ENCODE measurements at regions not wholly inside any gene's neighbourhood (a gene's known extent, or its start where the extent isn't known, plus 50 kb on each side); places are given as distances from the start of the nearest gene placed in this dataset.
A peak's percentile ranks its signal among the peaks of the same experiment; 100 is the strongest.

DNA sequence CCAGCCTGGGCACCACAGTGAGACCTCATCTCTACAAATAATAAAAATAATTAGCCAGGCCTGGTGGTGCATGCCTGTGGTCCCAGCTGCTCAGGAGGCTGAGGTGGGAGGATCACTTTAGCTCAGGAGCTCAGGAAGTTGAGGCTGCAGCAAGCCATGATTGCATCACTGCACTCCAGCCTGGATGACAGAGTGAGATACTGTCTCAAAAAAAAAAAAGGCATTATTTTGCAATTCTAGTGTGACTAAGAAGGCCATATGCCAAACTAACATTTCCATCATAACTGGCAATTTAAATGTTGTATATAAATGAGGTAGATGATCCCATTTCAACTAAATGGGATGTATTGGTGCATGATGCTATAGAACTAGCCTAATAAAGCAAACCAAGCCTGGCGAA is 632.8 kb upstream of the KLF12 start (continued):
- TF ChIP-seq SUZ12 (IDR thresholded peaks at IDR 0.05; ENCODE audit: unreplicated experiment) (no peak), ATF7 (IDR thresholded peaks at IDR 0.05; ENCODE audit: low read depth) (no peak), SMAD1 (IDR thresholded peaks at IDR 0.05; ENCODE audit: low read depth, partially characterized antibody) (no peak)
- TF ChIP-seq, protein P1, sequence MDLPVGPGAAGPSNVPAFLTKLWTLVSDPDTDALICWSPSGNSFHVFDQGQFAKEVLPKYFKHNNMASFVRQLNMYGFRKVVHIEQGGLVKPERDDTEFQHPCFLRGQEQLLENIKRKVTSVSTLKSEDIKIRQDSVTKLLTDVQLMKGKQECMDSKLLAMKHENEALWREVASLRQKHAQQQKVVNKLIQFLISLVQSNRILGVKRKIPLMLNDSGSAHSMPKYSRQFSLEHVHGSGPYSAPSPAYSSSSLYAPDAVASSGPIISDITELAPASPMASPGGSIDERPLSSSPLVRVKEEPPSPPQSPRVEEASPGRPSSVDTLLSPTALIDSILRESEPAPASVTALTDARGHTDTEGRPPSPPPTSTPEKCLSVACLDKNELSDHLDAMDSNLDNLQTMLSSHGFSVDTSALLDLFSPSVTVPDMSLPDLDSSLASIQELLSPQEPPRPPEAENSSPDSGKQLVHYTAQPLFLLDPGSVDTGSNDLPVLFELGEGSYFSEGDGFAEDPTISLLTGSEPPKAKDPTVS (IDR thresholded peaks at IDR 0.05; ENCODE audit: low read depth, low read length), result no peak

- 39% methylated on average over 5 of the region's 5 CpGs for WGBS (ENCODE audit: insufficient coverage, insufficient replicate concordance, low lambda C conversion rate, missing lambda C conversion rate)
- Histone ChIP-seq H3K27ac (ENCODE audit: control insufficient read depth, insufficient read depth) (no peak overlapping the region), H3K4me1 (ENCODE audit: control insufficient read depth, insufficient read depth, low read length) (no peaks in the 10 kb centered on the region), H4K20me1 (ENCODE audit: control insufficient read depth, insufficient read depth) (no peaks in the 10 kb centered on the region), H3K27me3 (replicated peaks in 1 of 2; ENCODE audit: control insufficient read depth in 2 of 2, insufficient read depth in 2 of 2, low read length in 1 of 2) (no peaks in the 10 kb centered on the region), H3K9me3 (replicated peaks; ENCODE audit: control insufficient read depth, insufficient read depth, low read length) (no peaks in the 10 kb centered on the region), H3K4me2 (ENCODE audit: control insufficient read depth, insufficient read depth) (no peak overlapping the region), H3K9ac (ENCODE audit: control insufficient read depth, insufficient read depth, low read length) (no peak overlapping the region), H3K79me2 (ENCODE audit: control insufficient read depth, insufficient read depth, low read length) (no peaks in the 10 kb centered on the region), H3K36me3 (ENCODE audit: control insufficient read depth in 2 of 2, insufficient read depth in 2 of 2, low read length in 1 of 2) (no peaks in the 10 kb centered on the region), H3K4me3 (no peak overlapping the region), H2AFZ (ENCODE audit: control insufficient read depth, low read depth, low read length) (no peak overlapping the region)
- in situ Hi-C loops (cut with MboI) (no loop called here), intact Hi-C loops (cut with micrococcal nuclease; ENCODE audit: unreplicated experiment) (no loop called here)
- ChIA-PET POLR2A (no interaction called here), RAD21 (ENCODE audit: unreplicated experiment) (interaction anchor here (0.6 to 2.1 kb wide), 2 partner anchors 214 to 454 kb away, joined by 3 to 5 read pairs; no protein-coding TSS in a partner anchor), SMC1A (ENCODE audit: uncharacterized antibody, unreplicated experiment) (no interaction called here), CTCF (no interaction called here)
- no peak for DNase-seq (ENCODE audit: low read depth, low spot score)
- TF ChIP-seq RELA (IDR thresholded peaks at IDR 0.05; ENCODE audit: borderline replicate concordance, partially characterized antibody), result no peak
- TF ChIP-seq RAD21 (IDR thresholded peaks at IDR 0.05; ENCODE audit: insufficient read depth, low read depth, low read length), result 0 out of 2 replicates have a peak, but pooled peaks have one; percentile 7
- ATAC-seq, result peak; percentile 36; the same call in 1 of the 3 replicates
- no TSS peak for BruUV-seq (replicated peaks)
- FAIRE-seq, result no peak
Measured at GRCh38 chr13:74765955-74766354, 631.8 kb upstream of the KLF12 start.
